Muscle of leg (tissue), 3 donors: ENCODE measurements at regions not wholly inside any gene's neighbourhood (a gene's known extent, or its start where the extent isn't known, plus 50 kb on each side); places are given as distances from the start of the nearest gene placed in this dataset.

Experiments used
- DNase-seq: peaks from one replicate; pipeline ENCODE4 v3.0.0; 2013
- H3K27ac ChIP-seq: one replicate; pipeline ENCODE4 v1.5.1; 2013; ENCODE audit warnings: mild to moderate bottlenecking, low read length, control low read depth
- H3K27me3 ChIP-seq: one replicate; pipeline ENCODE4 v1.6.1; 2013; ENCODE audit warnings: low read length; ENCODE audit not compliant: control insufficient read depth, insufficient read depth
- H3K36me3 ChIP-seq: one replicate; pipeline ENCODE4 v1.6.1; 2013; ENCODE audit warnings: low read length; ENCODE audit not compliant: control insufficient read depth, insufficient read depth
- H3K4me1 ChIP-seq: one replicate; pipeline ENCODE4 v1.6.1; 2013; ENCODE audit warnings: low read length; ENCODE audit not compliant: control insufficient read depth, insufficient read depth
- H3K4me3 ChIP-seq: one replicate; pipeline ENCODE4 v1.5.1; 2013; ENCODE audit warnings: low read length, control low read depth
- H3K9me3 ChIP-seq: replicated peaks from 2 replicates; pipeline ENCODE4 v1.6.1; 2013; ENCODE audit warnings: low read depth, low read length; ENCODE audit not compliant: control insufficient read depth
- WGBS: methylation state at CpG from one replicate; pipeline ENCODE4 v1.1.5; 2013; ENCODE audit warnings: missing lambda C conversion rate; ENCODE audit not compliant: insufficient coverage; 5-methylcytosine and 5-hydroxymethylcytosine counted together

DNA sequence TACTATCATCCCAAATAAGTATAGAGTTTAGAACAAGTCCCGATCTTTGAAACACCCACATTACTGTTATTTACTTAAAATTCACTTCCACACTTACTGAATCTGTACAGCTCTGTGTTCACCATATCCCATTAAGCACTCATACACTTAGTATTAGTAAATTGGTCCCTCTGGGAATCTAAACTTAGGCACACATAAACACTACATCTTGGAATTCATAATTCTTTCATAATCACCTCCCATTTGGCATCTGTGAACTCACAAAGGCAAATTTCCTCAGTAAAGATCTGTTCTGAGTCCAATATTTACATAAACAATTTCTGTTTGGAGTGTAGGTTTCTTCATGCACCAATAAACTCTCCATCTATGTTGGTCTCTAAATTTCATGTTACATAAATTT, 52.6 kb upstream of the PPARGC1A start:
- Histone ChIP-seq H3K36me3 (no peaks in the 10 kb centered on the region), H3K27ac (no peak overlapping the region), H3K4me1 (peaks cover 4% of the 10 kb centered on the region), H3K9me3 (no peaks in the 10 kb centered on the region), H3K4me3 (no peak overlapping the region), H3K27me3 (no peaks in the 10 kb centered on the region)
- DNase-seq, result no peak
- WGBS, result no CpG with 5 or more reads among the region's 1 CpG
